ENCODE measurements at regions not wholly inside any gene's neighbourhood (a gene's known extent, or its start where the extent isn't known, plus 50 kb on each side); places are given as distances from the start of the nearest gene placed in this dataset.
"Not testable (repeated sequence)": the region's sequence is repeated elsewhere in the genome, so short reads cannot be mapped to it uniquely, and the experiment has no call there.

DNA sequence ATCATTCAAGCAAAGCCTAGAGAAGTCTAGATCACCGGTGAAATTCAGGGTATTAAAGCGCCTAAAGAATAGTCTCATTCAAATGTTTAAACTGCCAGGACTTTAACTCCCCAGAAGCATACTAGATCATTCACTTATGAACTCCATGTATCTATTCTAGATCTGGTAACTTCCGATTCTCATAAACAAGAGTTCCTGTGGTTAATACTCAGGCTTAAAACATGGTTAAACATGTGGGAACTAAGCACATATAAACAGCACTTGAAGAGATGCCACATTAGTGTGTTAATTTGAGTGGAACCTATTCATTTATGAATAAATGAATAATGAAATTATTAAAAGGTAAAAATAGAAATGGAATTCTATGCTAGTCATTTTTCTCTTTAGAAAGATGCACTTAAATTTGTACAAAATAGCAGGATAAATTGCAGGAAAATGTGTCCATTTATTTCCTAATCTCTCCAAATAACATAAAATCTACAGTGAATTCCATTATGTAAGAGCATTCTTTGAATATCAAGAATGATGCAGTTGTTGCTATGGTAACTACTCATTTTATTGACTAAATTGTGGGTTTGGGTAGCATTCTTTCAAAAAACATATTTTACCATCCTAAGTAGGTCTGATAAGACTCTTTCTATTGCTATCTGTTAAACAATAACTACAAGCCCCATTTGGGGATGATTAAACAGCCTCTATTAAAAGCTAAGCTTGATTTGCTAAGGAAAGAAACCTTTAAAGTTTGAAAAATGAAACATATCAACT lies 147.6 kb upstream of the TMEM168 start:
- peak; percentile 30 for DNase-seq (ENCODE audit: low read depth)

DNA sequence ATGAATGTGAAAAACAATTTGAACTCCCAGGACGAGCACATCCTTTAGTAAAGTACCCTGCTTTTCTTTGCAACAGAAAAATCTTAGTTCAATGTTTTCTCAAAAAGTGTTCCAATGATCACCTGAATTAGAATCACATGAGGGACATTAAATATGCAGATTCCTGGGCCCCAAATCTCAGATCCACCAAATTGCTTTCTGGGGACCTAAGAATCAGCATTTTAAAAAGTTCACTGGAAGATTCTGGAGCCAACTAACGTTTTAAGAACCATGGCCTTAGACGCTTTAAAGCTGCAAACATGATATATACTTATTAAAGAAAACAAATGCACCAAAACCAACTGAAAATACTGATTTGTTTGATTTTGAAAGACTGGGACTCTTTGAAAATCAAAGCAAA lies 143.4 kb upstream of the TMEM168 start:
- no peak for DNase-seq (ENCODE audit: low read depth)

DNA sequence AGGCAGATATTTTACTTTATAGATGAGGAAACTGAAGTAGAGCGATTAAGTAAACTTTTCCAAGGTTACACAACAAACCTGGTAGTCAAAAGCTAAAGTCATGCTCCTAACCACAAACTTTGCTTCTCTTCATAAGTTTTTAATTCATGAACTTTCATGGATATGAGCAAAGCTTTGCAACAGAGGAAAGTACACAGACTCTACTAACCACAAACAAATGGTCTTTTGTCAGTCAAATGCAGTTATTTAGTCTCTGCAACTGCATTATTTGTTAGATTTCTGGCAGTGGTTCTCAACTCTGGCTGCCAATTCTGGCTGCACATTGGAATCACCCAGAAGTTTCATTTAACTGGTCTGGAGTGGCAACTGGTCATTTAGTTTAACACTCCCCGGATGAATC lies 140.6 kb upstream of the TMEM168 start:
- peak; percentile 87 for DNase-seq (ENCODE audit: low read depth)

DNA sequence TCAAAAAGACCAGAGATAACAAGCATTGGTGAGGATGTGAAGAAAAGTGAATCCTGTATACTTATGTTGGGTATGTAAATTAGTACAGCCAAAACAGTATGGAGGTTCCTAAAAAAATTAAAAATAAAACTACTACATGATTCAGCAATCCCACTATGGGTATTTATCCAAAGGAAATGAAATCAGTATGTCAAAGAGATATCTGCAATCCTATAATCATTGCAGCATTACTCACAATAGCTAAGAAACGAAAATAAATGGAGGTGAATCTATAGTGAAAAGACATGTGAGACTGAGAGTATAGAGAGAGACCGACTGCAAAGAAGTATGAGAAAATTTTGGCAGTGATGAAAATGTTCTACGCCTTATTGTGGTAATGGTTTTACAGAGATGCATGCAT lies 139.2 kb upstream of the TMEM168 start:
- DNase-seq (ENCODE audit: low read depth) = no peak

DNA sequence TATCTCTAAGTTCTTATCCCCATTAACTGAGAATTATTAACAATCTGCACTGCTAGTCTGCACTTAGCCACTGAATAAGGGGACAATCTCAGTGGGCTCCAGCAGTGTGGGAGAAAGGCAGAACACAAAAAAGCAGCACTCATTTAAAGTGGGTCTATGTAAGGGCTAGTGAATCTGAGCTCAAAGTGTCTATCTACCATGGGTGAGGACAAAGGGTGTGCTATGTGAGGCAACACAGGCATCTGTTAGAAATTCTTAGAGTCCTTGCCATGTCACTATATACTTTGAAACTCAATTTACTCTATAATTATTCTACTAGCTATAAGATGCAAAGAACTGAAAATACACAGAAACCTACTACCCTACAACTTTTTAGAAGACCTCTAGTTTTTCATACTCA lies 135.8 kb upstream of the TMEM168 start:
- no peak for DNase-seq (ENCODE audit: low read depth)

DNA sequence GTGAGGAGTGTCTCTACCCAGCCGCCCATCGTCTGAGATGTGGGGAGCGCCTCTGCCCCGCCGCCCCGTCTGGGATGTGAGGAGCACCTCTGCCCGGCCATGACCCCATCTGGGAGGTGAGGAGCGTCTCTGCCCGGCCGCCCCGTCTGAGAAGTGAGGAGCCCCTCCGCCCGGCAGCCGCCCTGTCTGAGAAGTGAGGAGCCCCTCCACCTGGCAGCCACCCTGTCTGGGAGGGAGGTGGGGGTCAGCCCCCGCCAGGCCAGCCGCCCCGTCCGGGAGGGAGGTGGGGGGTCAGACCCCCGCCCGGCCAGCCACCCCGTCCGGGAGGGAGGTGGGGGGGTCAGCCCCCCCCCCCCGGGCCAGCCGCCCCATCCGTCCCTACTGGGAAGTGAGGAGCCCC lies 132.4 kb upstream of the TMEM168 start:
- not testable (repeated sequence) for DNase-seq (ENCODE audit: low read depth)

DNA sequence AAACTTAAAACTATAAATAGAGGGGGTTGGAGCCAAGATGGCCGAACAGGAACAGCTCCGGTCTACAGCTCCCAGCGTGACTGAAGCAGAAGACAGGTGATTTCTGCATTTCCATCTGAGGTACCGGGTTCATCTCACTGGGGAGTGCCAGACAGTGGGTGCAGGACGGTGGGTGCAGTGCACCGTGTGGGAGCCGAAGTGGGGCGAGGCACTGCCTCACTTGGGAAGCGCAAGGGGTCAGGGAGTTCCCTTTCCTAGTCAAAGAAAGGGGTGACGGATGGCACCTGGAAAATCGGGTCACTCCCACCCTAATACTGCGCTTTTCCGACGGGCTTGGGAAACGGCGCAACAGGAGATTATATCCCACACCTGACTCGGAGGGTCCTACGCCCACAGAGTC lies 126.2 kb upstream of the TMEM168 start:
- not testable (repeated sequence) for DNase-seq (ENCODE audit: low read depth)

DNA sequence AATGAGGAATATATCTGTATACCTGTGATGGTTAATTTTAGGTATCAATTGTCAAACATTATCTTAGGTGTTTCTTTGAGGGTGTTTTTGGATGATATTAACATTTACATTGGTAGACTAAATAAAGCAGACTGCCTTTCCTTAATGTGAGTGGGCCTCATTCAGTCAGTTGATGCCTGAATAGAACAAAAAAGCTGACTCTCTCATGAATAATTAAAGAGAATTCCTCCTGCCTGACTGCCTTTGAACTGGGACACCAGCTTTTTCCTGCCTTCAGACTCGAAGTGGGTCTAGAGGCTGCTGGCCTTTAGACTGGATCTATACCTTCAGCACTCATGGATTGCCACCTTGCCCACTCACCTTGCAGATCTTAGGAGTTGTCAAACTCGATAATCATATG lies 117.9 kb upstream of the TMEM168 start:
- no peak for DNase-seq (ENCODE audit: low read depth)

DNA sequence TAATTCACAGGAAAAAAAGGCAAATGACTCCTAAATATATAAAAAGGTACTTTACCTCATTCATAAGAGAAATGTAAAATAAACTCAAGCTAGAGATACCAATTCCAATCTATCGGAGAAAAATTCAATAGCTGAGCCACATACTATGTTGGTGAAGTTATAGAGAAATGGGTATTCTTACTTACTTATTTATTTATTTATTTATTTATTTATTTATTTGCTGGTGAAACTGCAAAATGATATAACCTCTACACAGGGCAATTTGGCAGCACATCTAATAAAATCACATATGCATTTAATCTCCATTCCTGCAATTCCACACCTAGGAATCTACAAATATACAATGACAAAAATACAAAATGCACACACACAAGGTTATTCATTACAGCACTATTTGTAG lies 117.5 kb upstream of the TMEM168 start:
- no peak for DNase-seq (ENCODE audit: low read depth)

DNA sequence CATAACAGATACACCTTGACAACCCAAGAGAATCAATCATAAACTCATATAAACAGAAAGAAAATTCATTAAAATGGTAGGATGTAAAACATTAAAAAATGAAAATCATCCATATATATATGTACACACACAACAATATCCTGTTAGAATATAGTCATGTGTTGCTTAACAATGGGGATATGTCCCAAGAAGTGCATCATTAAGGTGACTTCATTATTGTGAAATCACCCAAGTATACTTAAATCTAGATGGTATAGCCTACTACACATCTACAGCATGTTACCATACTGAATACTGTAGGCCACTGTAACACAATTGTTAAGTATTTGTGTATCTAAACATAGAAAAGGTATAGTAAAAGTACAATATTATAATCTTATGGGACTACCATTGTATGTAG lies 115.8 kb upstream of the TMEM168 start:
- no peak for DNase-seq (ENCODE audit: low read depth)

DNA sequence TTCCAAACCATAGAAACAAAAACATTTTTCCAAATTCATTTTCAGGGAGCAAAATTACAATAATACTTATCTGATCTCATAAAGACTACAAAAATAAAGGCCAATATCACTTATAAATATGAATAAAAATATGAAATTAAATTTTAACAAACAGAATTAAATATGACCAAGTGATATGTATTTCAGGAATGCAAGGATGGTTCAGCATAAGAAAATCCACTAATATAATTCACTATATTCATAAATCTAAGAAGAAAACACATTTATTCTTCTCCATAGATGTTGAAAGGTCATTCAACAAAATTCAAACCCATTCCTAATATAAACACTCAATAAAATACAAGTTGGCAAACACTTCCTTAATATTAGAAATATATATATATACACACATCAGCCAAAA lies 115.2 kb upstream of the TMEM168 start:
- DNase-seq (ENCODE audit: low read depth) = no peak

DNA sequence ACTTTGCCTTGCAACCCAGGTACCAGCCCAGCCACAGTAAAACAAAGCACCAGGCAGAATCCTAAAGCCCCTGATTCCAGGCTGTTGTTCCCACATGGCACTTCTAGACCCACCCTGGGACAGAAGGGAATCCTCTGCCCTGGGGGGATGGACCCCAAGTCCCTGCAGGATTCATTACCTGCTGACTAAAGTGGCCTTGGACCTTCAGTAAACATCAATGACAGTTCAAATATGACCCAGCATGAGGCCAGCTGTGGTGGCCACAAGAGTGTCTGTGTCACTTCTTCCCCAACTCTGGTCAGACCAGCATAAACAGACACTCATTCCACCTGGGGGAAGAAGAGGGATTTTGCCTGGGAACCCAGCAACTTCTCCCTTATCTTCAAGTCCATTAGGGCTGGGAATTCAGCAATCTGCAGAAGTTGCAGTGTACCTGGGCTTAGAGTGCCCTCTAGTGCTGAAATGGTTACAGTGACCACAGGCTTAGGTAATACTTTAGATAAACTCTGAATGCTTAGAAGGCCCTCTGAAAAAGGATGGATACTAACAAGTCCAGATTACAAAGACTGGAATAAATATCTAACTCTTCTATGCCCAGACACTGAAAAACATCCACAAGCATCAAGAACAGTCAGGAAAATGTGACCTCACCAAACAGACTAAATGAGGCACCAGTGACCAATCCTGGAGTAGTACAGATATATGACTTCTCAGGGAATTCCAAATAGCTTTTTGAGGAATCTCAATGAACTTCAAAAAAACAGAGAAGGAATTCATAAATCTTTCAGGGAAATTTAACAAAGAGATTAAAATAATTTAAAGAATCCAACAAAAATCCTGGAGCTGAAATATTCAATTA lies 108.5 kb upstream of the TMEM168 start:
- DNase-seq (ENCODE audit: low read depth) = peak; percentile 76

DNA sequence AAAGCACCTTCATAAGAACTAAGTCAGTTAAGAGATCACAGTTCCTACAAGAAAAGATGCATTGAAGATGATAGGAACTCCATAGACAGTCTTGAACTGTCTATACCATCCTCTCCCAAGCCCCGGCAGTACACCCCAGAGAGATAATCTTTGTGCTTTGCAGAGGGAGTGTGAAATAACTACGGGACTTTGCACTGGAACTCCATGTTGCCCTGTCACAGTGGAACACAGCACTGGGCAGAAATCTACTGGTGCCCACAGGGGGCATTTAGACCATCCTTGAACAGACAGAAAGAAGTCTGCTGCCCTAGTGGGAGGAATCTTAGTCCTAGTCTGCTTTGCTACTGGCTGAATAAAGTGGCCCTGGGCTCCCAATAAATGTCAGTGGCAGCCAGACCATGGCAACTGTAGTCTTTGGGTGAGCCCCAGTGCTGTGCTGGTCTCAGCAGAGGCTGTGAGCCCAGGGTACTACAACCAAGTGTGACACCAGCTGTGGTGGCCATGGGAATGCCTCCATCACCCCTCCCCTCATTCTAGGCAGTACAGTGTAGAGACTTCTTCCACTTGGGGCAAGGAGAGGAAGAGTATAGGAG lies 107.7 kb upstream of the TMEM168 start:
- DNase-seq (ENCODE audit: low read depth) = no peak

DNA sequence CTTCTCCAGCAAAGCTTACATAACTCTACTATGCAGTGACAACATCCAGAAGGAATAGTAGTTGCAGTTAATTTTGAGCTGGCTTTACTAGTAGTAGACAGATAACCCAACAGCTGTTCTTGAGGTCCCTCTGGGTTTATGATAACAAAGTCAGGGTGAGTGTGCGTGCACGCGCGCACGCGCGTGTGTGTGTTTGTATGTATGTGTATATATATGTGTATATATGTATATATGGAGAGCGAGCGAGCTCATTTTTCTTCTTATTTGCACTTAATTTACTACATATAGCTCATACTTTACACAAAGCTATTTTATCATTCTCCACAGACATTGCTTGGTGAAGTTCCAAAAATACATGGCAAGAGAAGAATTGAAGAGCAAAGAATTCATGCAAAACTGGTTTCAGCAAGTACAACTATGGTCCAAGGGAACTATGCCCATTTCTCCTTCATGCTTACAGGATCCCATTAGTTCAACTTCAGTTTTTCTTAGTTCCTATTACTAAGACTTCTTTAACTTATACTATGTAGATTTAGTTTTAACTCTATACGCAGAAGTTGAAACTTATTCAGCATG lies 105.9 kb upstream of the TMEM168 start:
- DNase-seq (ENCODE audit: low read depth) = no peak

DNA sequence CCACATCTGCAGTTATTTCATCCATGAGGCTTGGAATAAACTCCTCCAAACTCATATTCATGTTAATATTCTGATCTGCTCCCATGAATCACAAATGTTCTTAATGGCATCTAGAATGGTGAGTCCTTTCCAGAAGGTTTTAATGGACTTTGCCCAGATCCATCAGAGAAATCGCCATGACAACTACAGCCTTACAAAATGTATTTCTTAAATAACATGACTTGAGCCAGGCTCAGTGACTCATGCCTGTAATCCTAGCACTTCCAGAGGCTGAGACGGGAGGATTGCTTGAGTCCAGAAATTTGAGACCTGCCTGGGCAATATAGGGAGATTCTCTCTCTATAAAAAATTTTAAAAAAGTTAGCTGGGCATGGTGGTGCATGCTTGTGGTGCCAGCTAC lies 102.1 kb upstream of the TMEM168 start:
- peak; percentile 80 for DNase-seq (ENCODE audit: low read depth)

DNA sequence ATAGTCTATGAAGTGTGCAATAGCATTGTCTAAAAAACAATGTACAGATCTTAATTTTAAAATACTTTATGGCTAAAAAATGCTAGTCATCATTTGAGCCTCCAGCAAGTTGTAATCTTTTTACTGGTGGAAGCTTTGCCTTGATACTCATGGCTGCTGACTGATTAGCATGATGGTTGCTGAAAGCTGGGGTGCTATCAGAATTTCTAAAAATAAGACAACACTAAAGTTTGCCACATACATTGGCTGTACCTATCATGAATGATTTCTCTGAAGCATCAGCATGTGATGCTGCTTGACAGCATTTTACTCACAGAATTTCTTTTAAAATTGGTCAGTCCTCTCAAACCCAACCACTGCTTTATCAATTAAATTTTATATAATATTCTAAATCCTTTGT lies 101.5 kb upstream of the TMEM168 start:
- DNase-seq (ENCODE audit: low read depth) = no peak

DNA sequence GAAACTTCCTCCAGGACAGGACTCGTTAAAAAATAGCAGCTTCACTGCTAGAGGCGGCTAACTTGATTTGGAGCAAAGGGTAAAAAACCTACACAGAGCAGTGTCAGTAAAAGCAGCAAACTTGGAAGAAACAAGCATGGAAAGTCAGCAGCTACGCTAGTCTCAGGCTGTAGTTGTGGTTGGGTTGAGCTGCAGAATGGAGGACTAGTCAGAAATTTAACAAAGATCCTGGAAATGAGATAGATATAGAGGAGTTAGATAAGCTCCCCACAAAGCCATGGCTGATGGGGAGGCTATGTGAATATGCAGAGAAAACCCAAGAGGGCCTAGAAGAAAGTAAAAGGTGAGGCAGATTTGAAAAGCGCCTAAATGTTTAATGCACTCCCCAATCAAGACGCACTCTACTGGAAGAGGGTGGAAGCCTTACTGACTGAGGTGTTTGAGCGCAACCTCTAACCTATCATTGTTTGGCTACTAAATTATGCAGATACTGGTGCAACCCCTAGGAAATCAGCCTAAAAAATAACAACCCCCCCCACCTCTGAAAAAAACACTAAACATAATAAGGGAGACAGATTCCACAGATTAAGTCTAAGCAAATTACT lies 99.7 kb upstream of the TMEM168 start:
- DNase-seq (ENCODE audit: low read depth) = no peak

DNA sequence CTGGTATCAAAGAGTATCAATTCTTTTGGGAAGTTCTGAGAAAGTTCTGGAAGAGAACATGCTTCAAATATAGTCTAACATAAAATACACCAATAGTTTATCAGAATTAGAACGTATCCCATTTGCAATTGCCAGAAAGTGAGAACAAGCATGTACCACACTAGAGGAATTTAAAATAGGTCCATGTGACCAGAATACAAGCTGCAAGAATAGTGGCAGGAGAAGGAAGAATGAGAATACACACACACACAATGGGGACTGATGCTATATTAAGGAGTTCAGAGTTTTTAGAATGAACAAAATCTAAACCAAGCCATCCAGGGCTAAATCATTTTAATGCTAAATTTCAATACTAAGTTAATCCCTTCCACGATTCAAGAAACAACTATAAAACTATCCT lies 99.1 kb upstream of the TMEM168 start:
- DNase-seq (ENCODE audit: low read depth) = no peak

DNA sequence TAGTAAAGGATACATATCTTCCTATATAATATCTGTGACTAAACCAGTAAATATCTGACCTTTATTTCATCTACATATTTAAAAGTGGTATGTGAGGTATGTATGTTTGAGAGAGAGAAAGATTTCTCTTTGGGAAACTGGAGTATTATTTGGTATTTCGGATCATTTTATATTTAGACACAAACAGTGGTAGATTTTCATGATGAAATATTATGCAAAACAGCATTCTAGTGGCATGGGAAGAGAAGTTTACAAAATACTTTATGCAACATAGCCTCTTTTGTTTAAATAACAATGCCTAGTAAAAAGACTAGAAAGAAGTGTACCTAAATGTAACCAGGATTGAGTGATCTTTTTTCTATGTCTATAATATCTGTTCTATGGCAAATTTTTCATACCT lies 98.6 kb upstream of the TMEM168 start:
- no peak for DNase-seq (ENCODE audit: low read depth)

DNA sequence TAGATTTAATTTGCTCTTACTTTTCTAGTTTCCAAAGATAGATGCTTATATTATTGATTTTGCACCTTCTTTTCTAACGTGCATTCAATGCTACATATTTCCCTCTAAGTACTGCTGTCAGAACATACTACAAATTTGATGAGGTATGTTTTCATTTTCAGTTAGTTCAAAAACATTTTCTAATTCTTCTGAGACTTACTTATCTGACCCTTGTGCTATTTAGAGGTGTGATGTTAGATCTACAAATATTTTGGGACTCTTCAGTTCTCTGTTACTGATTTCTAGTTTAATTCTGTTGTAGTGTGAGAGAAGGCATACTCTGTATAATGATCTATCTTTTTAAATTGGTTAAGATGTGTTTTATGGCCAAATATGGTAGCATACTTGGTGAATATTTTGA lies 97.8 kb upstream of the TMEM168 start:
- DNase-seq (ENCODE audit: low read depth) = no peak

DNA sequence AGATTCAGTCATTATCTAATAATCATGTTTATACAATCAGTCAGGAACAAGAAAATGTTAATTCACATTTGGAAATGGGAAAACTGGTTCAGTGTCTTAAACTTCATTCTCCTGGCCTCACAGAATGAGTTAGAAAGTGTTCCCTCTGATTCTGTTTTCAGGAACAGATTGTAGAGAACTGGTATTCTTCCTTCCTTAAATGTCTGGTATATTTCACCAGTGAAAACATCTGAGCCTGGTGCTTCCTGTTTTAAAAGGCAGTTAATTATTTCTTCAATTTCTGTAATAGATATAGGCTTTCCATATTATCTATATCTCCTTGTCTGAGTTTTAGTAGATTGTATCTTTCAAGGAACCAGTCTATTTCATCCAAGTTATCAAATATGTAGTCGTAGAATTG lies 97.1 kb upstream of the TMEM168 start:
- DNase-seq (ENCODE audit: low read depth) = no peak

DNA sequence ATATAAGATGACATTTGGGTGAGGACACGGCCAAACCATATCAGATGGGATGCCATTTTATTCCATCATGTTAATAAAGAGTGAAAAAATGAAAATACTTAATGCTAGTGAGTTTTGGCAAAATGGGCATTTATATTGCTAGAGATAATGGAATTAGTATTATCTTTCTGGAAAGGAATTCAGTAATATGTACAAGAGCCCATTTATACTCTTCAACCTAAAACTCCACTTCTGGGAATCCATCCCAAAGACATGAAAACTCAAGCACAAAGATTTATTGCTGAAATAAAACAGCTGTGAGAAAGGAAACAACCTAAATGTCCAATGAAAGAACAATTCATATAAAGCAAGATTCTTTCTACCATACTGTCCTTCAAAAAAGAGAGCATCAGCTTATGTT lies 96.0 kb upstream of the TMEM168 start:
- DNase-seq (ENCODE audit: low read depth) = no peak

Measured in LHCN-M2 (cell line).